MM.1S (cell line): ENCODE measurements at regions not wholly inside any gene's neighbourhood (a gene's known extent, or its start where the extent isn't known, plus 50 kb on each side); places are given as distances from the start of the nearest gene placed in this dataset.

Source experiments
- DNase-seq: peaks from one replicate; pipeline ENCODE4 v3.0.0-alpha.2; 2015
- H2AFZ ChIP-seq: fragments of 300-600 bp; sonication (generic); 2 replicates; pipeline ENCODE4 v1.6.0; 2016; ENCODE audit warnings: antibody characterized with exemption, low read length
- H3F3A ChIP-seq: fragments of 300-600 bp; sonication (generic); 2 replicates; pipeline ENCODE4 v1.6.1; 2016; ENCODE audit warnings: mild to moderate bottlenecking, antibody characterized with exemption, low read length, moderate library complexity, mixed read lengths; ENCODE audit not compliant: insufficient read depth
- H3K27ac ChIP-seq: fragments of 300-600 bp; sonication (generic); 2 replicates; pipeline ENCODE4 v1.5.1; 2016; ENCODE audit warnings: mild to moderate bottlenecking, low read length
- H3K27me3 ChIP-seq: fragments of 300-600 bp; sonication (generic); replicated peaks from 2 replicates; pipeline ENCODE4 v1.6.0; 2016; ENCODE audit warnings: low read length; ENCODE audit not compliant: insufficient read depth
- H3K36me3 ChIP-seq: fragments of 300-600 bp; sonication (generic); replicated peaks from 2 replicates; pipeline ENCODE4 v1.6.1; 2016; ENCODE audit warnings: mild to moderate bottlenecking, low read length, mixed read lengths; ENCODE audit not compliant: insufficient read depth
- H3K4me1 ChIP-seq: fragments of 300-600 bp; sonication (generic); 2 replicates; pipeline ENCODE4 v1.6.1; 2016; ENCODE audit warnings: low read length, mixed read lengths
- H3K4me2 ChIP-seq: fragments of 300-600 bp; sonication (generic); 2 replicates; pipeline ENCODE4 v1.6.0; 2016; ENCODE audit warnings: low read depth, low read length
- H3K4me3 ChIP-seq: fragments of 300-600 bp; sonication (generic); 2 replicates; pipeline ENCODE4 v1.5.1; 2016; ENCODE audit warnings: low read length, mixed read lengths
- H3K79me2 ChIP-seq: fragments of 300-600 bp; sonication (generic); 2 replicates; pipeline ENCODE4 v1.6.1; 2016; ENCODE audit warnings: mixed run types, low read length, mixed read lengths
- H3K9ac ChIP-seq: fragments of 300-600 bp; sonication (generic); 2 replicates; pipeline ENCODE4 v1.6.1; 2016; ENCODE audit warnings: low read length, mixed read lengths
- H3K9me2 ChIP-seq: fragments of 300-600 bp; sonication (generic); replicated peaks from 2 replicates; pipeline ENCODE4 v1.6.1; 2016; ENCODE audit warnings: mild to moderate bottlenecking, low read length, mixed read lengths; ENCODE audit not compliant: insufficient read depth
- H3K9me3 ChIP-seq: fragments of 300-600 bp; sonication (generic); replicated peaks from 2 replicates; pipeline ENCODE4 v1.6.1; 2016; ENCODE audit warnings: mild to moderate bottlenecking, low read length, mixed read lengths; ENCODE audit not compliant: insufficient read depth
- H4K20me1 ChIP-seq: fragments of 300-600 bp; sonication (generic); 2 replicates; pipeline ENCODE4 v1.6.1; 2016; ENCODE audit warnings: mild to moderate bottlenecking, low read length, moderate library complexity, mixed read lengths; ENCODE audit not compliant: insufficient read depth
- EZH2 ChIP-seq: fragments of 300-600 bp; sonication (generic); optimal IDR thresholded peaks from 2 replicates; pipeline ENCODE3; 2017; ENCODE audit warnings: low read depth, mild to moderate bottlenecking, antibody characterized with exemption, low read length, mixed read lengths
- EZH2phosphoT487 ChIP-seq: fragments of 300-600 bp; sonication (generic); IDR thresholded peaks from 2 replicates; pipeline ENCODE4 v1.6.1; 2018; ENCODE audit warnings: antibody characterized with exemption, low read length
- TF ChIP-seq, protein P1 (sequence below): fragments of 300-600 bp; sonication (generic); IDR thresholded peaks from 2 replicates; pipeline ENCODE4 v1.5.1; 2016; ENCODE audit warnings: antibody characterized with exemption, low read length, mixed read lengths

DNA sequence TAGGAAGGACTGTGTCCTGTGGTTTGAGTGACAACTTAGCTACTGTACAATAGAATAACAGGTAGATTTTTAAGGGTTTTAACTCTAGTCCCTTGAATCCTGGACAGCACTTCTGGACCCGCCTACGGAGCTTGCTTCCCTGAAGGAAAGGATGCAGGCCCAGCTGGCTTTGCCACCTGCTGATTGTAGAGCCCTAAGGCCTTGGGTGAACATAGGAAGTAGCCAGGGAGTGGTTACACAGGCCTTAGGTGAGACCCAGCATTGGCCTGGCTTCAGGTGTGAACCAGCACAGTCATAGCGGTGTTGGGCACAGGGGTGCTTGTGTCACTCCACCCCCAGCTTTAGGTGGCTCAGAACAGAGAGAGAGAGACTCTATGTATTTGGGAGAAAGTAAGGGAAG, 413.5 kb downstream of the GRIA2 start:
- Histone ChIP-seq H3F3A (no peaks in the 10 kb centered on the region), H3K4me3 (no peak overlapping the region), H3K9ac (no peak overlapping the region), H3K4me1 (no peaks in the 10 kb centered on the region), H3K9me3 (no peaks in the 10 kb centered on the region), H3K79me2 (no peaks in the 10 kb centered on the region), H3K27ac (no peak overlapping the region), H4K20me1 (no peaks in the 10 kb centered on the region), H3K27me3 (no peaks in the 10 kb centered on the region), H3K9me2 (no peaks in the 10 kb centered on the region), H2AFZ (no peak overlapping the region), H3K4me2 (no peak overlapping the region), H3K36me3 (no peaks in the 10 kb centered on the region)
- TF ChIP-seq EZH2 (no peak), EZH2phosphoT487 (no peak)
- TF ChIP-seq, protein P1, sequence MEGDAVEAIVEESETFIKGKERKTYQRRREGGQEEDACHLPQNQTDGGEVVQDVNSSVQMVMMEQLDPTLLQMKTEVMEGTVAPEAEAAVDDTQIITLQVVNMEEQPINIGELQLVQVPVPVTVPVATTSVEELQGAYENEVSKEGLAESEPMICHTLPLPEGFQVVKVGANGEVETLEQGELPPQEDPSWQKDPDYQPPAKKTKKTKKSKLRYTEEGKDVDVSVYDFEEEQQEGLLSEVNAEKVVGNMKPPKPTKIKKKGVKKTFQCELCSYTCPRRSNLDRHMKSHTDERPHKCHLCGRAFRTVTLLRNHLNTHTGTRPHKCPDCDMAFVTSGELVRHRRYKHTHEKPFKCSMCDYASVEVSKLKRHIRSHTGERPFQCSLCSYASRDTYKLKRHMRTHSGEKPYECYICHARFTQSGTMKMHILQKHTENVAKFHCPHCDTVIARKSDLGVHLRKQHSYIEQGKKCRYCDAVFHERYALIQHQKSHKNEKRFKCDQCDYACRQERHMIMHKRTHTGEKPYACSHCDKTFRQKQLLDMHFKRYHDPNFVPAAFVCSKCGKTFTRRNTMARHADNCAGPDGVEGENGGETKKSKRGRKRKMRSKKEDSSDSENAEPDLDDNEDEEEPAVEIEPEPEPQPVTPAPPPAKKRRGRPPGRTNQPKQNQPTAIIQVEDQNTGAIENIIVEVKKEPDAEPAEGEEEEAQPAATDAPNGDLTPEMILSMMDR, result no peak
- no peak for DNase-seq

DNA sequence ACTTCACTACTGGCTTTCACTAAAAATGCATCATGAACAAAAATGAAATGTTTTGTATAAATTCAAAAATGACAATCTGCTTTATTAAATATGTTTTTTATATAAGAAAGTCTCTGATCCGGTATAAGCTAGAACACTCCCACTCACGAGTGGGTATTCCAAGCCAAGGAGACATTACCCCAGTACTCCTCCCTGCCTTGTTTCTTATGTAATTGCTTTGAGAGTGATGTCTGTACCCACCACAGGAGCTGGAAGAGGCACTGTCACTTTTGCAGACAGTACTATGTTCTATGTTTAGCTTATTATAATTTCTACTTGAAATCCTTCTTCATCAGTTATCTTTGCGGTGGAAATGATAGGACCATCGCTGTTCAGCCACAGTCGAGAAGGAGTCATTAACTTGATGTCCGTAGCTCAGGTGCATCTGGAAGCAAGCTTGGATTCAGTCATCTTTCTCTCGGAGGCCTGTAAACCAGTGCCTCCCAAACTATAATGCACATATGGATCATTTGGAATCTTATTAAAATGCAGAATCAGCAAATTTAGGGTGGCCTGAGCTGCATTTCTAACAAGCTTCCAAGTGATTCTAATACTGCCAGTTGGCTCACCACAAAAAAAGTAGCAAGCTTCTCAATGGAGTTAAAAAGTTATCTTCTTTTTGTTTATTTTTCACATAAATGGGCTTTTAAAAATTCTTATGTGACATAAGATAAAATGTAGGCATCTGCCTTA, 396.4 kb downstream of the GRIA2 start:
- H3K9me3 ChIP-seq, result no peaks in the 10 kb centered on the region
- H4K20me1 ChIP-seq, result no peaks in the 10 kb centered on the region
- H3K4me2 ChIP-seq, result no peak overlapping the region
- H3K36me3 ChIP-seq, result no peaks in the 10 kb centered on the region
- no peak overlapping the region for H3K9ac ChIP-seq
- no peak overlapping the region for H3K27ac ChIP-seq
- no peaks in the 10 kb centered on the region for H3K9me2 ChIP-seq
- TF ChIP-seq, protein P1, result no peak
- TF ChIP-seq EZH2 (no peak), EZH2phosphoT487 (no peak)
- no peaks in the 10 kb centered on the region for H3K79me2 ChIP-seq
- H2AFZ ChIP-seq, result no peak overlapping the region
- no peak overlapping the region for H3K4me3 ChIP-seq
- H3K4me1 ChIP-seq, result no peaks in the 10 kb centered on the region
- no peaks in the 10 kb centered on the region for H3K27me3 ChIP-seq
- DNase-seq, result no peak
- no peaks in the 10 kb centered on the region for H3F3A ChIP-seq

DNA sequence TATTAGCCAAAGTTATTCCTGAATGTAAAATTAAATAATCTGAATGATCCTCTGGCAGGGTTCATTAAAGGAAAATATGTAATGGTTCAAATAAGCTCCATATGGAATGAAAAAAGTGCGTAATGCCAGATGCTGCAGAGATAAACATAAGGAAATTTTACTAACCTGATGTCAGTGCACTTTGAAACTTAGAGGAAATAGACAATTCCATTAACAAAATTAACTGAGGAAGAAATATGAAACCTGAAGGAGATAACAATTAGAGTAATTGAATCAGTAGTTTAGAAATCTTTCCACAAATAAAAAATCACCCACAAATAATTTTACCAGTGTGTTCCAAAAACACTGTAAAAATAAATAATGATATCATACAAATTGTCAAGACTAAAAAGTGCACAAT, 387.5 kb downstream of the GRIA2 start:
- H3K9me2 ChIP-seq, result no peaks in the 10 kb centered on the region
- H3K4me3 ChIP-seq, result no peak overlapping the region

GRCh38 chr4:157600583-157600982, 380.1 kb downstream of the GRIA2 start:
- TF ChIP-seq EZH2 (no peak), EZH2phosphoT487 (no peak)
- TF ChIP-seq, protein P1, result no peak
- H3K79me2 ChIP-seq, result no peaks in the 10 kb centered on the region
- no peaks in the 10 kb centered on the region for H3K36me3 ChIP-seq
- no peak for DNase-seq
- H2AFZ ChIP-seq, result no peak overlapping the region
- no peak overlapping the region for H3K27ac ChIP-seq
- no peak overlapping the region for H3K4me2 ChIP-seq
- H3K4me3 ChIP-seq, result no peak overlapping the region
- no peaks in the 10 kb centered on the region for H3K9me3 ChIP-seq
- no peaks in the 10 kb centered on the region for H4K20me1 ChIP-seq
- H3K9ac ChIP-seq, result no peak overlapping the region
- no peaks in the 10 kb centered on the region for H3K27me3 ChIP-seq
- no peaks in the 10 kb centered on the region for H3K4me1 ChIP-seq
- H3F3A ChIP-seq, result no peaks in the 10 kb centered on the region
- H3K9me2 ChIP-seq, result no peaks in the 10 kb centered on the region

More for the DNA sequence above, 387.5 kb downstream of the GRIA2 start:
- Histone ChIP-seq H3K36me3 (no peaks in the 10 kb centered on the region), H4K20me1 (no peaks in the 10 kb centered on the region), H3K9ac (no peak overlapping the region), H3K27ac (no peak overlapping the region), H3K4me1 (no peaks in the 10 kb centered on the region), H3K79me2 (no peaks in the 10 kb centered on the region), H3F3A (no peaks in the 10 kb centered on the region), H2AFZ (no peak overlapping the region), H3K9me3 (no peaks in the 10 kb centered on the region), H3K27me3 (no peaks in the 10 kb centered on the region), H3K4me2 (no peak overlapping the region)
- DNase-seq, result no peak
- TF ChIP-seq EZH2phosphoT487 (no peak), EZH2 (no peak)
